ENCODE measurements at regions not wholly inside any gene's neighbourhood (a gene's known extent, or its start where the extent isn't known, plus 50 kb on each side); places are given as distances from the start of the nearest gene placed in this dataset.

DNA sequence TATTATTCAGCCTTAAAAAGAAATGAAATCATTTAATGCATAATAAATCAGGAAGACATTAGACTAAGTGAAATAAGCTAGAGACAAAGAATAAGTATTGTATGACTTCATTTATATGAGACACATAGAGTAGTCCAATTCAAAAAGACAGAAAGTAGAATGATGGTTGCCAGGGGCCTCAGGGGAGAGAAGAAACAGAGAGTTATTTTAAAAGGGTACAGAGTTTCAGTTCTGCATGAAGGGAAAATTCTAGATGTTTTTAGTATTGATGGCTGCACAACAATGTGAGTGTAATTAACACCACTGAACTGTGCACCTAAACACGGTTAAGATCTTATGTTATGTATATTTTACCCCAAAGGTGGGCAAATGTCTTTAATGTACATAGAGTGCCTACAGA, 1407.9 kb upstream of the MAP3K7 start:
- no peak overlapping the region for H3K27ac Mint-ChIP-seq
- DNase-seq (no peak), ATAC-seq (no peak)
- H3K36me3 Mint-ChIP-seq (ENCODE audit: low read depth), result no peaks in the 10 kb centered on the region
- CTCF ChIA-PET, result no interaction called here
- TF ChIP-seq, protein P1, sequence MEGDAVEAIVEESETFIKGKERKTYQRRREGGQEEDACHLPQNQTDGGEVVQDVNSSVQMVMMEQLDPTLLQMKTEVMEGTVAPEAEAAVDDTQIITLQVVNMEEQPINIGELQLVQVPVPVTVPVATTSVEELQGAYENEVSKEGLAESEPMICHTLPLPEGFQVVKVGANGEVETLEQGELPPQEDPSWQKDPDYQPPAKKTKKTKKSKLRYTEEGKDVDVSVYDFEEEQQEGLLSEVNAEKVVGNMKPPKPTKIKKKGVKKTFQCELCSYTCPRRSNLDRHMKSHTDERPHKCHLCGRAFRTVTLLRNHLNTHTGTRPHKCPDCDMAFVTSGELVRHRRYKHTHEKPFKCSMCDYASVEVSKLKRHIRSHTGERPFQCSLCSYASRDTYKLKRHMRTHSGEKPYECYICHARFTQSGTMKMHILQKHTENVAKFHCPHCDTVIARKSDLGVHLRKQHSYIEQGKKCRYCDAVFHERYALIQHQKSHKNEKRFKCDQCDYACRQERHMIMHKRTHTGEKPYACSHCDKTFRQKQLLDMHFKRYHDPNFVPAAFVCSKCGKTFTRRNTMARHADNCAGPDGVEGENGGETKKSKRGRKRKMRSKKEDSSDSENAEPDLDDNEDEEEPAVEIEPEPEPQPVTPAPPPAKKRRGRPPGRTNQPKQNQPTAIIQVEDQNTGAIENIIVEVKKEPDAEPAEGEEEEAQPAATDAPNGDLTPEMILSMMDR (IDR thresholded peaks at IDR 0.05), result no peak
- H3K4me3 Mint-ChIP-seq, result no peak overlapping the region
- H3K27me3 Mint-ChIP-seq, result no peaks in the 10 kb centered on the region
- intact Hi-C loops (cut with micrococcal nuclease), result no loop called here
- POLR2A ChIA-PET, result no interaction called here
- no peaks in the 10 kb centered on the region for H3K4me1 Mint-ChIP-seq (ENCODE audit: low read depth)
- peaks cover 10% of the 10 kb centered on the region for H3K9me3 Mint-ChIP-seq

DNA sequence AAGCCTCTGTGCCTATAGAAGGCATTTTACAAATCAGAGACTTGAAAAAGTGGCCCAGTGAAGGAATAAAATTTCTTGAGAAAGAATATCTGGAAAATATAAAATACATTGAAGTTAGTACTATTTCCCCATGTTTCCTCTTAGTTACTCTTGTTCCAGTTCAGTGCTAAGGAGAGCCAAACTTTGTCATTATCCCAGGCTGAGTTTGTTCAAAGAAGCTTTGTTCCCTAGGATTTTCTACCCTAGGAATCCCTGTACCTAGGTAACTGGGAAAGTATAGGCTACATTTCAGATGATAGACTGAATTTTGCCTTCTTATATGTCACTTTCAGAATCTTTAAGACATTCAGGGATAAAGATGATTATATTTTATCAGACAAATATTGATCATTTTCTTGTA, 1395.7 kb upstream of the MAP3K7 start:
- intact Hi-C loops (cut with micrococcal nuclease), result no loop called here
- Mint-ChIP-seq H3K9me3 (no peaks in the 10 kb centered on the region), H3K4me3 (no peak overlapping the region), H3K36me3 (ENCODE audit: low read depth) (no peaks in the 10 kb centered on the region), H3K27me3 (no peaks in the 10 kb centered on the region), H3K4me1 (ENCODE audit: low read depth) (no peaks in the 10 kb centered on the region), H3K27ac (no peak overlapping the region)
- DNase-seq (no peak), ATAC-seq (no peak)
- ChIA-PET CTCF (no interaction called here), POLR2A (no interaction called here)
- TF ChIP-seq, protein P1 (IDR thresholded peaks at IDR 0.05), result no peak

DNA sequence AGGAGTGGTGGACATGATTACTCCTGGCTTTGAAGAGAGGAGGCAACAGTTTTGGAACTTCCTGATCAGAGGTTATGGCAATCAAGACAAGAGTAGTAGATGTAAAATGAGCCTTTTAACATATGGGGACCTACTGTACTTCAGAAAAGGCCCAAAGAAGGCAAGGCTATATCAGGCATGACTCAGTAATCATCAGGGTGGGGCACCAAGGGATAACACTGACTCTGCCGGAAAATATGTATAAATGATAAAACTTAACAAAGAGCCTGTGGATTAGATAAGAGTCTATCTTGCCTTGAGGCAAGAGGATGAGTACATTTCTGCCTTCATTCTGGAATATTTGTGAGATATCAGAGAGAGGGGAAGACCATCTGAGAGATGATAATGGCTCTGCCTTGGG, 1389.9 kb upstream of the MAP3K7 start:
- no peak overlapping the region for H3K4me3 Mint-ChIP-seq
- peaks cover 3% of the 10 kb centered on the region for H3K9me3 Mint-ChIP-seq
- POLR2A ChIA-PET, result no interaction called here
- no peaks in the 10 kb centered on the region for H3K27me3 Mint-ChIP-seq
- no peaks in the 10 kb centered on the region for H3K36me3 Mint-ChIP-seq (ENCODE audit: low read depth)
- intact Hi-C loops (cut with micrococcal nuclease), result no loop called here
- no peaks in the 10 kb centered on the region for H3K4me1 Mint-ChIP-seq (ENCODE audit: low read depth)
- DNase-seq, result no peak
- no peak for ATAC-seq
- TF ChIP-seq, protein P1 (IDR thresholded peaks at IDR 0.05), result no peak
- H3K27ac Mint-ChIP-seq, result no peak overlapping the region
- CTCF ChIA-PET, result no interaction called here

DNA sequence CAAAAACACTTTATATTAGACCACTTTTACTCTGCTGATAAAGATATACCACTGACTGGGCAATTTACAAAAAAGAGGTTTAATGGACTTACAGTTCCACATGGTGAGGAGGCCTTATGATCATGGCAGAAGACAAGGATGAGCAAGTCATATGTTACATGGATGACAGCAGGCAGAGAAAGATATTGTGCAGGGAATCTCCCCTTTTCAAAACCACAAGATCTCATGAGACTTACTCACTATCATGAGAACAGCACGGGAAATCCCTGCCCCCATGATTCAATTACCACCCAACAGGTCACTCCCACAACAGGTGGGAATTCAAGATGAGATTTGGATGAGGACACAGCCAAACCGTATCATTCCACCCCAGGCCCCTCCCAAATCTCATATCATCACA, 1383.8 kb upstream of the MAP3K7 start:
- ChIA-PET POLR2A (no interaction called here), CTCF (no interaction called here)
- no peak overlapping the region for H3K27ac Mint-ChIP-seq
- DNase-seq (no peak), ATAC-seq (no peak)
- H3K36me3 Mint-ChIP-seq (ENCODE audit: low read depth), result no peaks in the 10 kb centered on the region
- intact Hi-C loops (cut with micrococcal nuclease), result no loop called here
- no peaks in the 10 kb centered on the region for H3K27me3 Mint-ChIP-seq
- peaks cover 13% of the 10 kb centered on the region for H3K9me3 Mint-ChIP-seq
- TF ChIP-seq, protein P1 (IDR thresholded peaks at IDR 0.05), result no peak
- H3K4me1 Mint-ChIP-seq (ENCODE audit: low read depth), result no peaks in the 10 kb centered on the region
- H3K4me3 Mint-ChIP-seq, result no peak overlapping the region

DNA sequence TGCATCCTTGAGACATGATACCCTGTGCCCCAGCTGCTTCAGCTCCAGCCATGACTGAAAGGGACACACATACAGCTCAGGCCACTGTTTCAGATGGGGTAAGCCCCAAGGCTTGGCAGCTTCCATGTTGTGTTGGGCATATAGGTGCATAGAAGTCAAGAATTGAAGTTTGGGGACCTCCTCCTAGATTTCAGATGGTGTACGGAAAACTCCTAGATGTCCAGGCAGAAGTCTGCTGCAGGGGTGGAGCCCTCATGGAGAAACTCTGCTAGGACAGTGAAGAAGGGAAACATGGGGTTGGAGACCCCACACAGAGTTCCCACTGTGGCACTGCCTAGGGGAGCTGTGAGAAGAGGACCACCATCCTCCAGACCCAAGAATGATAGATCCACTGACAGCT, 1379.0 kb upstream of the MAP3K7 start:
- no peaks in the 10 kb centered on the region for H3K36me3 Mint-ChIP-seq (ENCODE audit: low read depth)
- TF ChIP-seq, protein P1 (IDR thresholded peaks at IDR 0.05), result no peak
- DNase-seq (no peak), ATAC-seq (no peak)
- intact Hi-C loops (cut with micrococcal nuclease), result no loop called here
- H3K27ac Mint-ChIP-seq, result no peak overlapping the region
- H3K4me1 Mint-ChIP-seq (ENCODE audit: low read depth), result no peaks in the 10 kb centered on the region
- no peaks in the 10 kb centered on the region for H3K27me3 Mint-ChIP-seq
- POLR2A ChIA-PET, result interaction anchor here (0.5 kb wide), 1 partner anchor 74 kb away, joined by 4 read pairs; no protein-coding TSS in a partner anchor
- CTCF ChIA-PET, result no interaction called here
- no peak overlapping the region for H3K4me3 Mint-ChIP-seq
- peaks cover 24% of the 10 kb centered on the region for H3K9me3 Mint-ChIP-seq

Measured in activated CD8-positive, alpha-beta T cell treated with anti-CD3 and anti-CD28 coated beads for 36 hours (primary cell).